ENCODE measurements at regions not wholly inside any gene's neighbourhood (a gene's known extent, or its start where the extent isn't known, plus 50 kb on each side); places are given as distances from the start of the nearest gene placed in this dataset.

- Histone ChIP-seq H3K9me3 (ENCODE audit: insufficient read depth, low read depth) (no peaks in the 10 kb centered on the region), H3K9me2 (ENCODE audit: insufficient read depth) (no peaks in the 10 kb centered on the region; the same call in 1 of the 2 replicates), H4K20me1 (ENCODE audit: insufficient read depth) (no peaks in the 10 kb centered on the region), H2AFZ (no peak overlapping the region), H3K79me2 (ENCODE audit: low read depth) (no peaks in the 10 kb centered on the region), H3F3A (ENCODE audit: insufficient read depth, low read depth) (no peaks in the 10 kb centered on the region), H3K4me3 (no peak overlapping the region), H3K4me2 (no peak overlapping the region), H3K27ac (no peak overlapping the region), H3K36me3 (ENCODE audit: low read depth) (no peaks in the 10 kb centered on the region), H3K4me1 (replicated peaks; ENCODE audit: insufficient read depth) (no peaks in the 10 kb centered on the region), H3K27me3 (ENCODE audit: insufficient read depth, low read depth) (no peaks in the 10 kb centered on the region; the same call in 1 of the 2 replicates)
- TF ChIP-seq EZH2 (IDR thresholded peaks at IDR 0.05; ENCODE audit: low read depth): no peak
- no peak for TF ChIP-seq CTCF (conservative IDR thresholded peaks at IDR 0.05)
- intact Hi-C loops (cut with micrococcal nuclease; ENCODE audit: unreplicated experiment): no loop called here
- no TSS peak for BruUV-seq (replicated peaks)
- ChIA-PET CTCF (no interaction called here), POLR2A (ENCODE audit: unreplicated experiment) (no interaction called here)
- DNase-seq: no peak
Observed at GRCh38 chr2:137829251-137829650, 135.0 kb upstream of the HNMT start.

DNA sequence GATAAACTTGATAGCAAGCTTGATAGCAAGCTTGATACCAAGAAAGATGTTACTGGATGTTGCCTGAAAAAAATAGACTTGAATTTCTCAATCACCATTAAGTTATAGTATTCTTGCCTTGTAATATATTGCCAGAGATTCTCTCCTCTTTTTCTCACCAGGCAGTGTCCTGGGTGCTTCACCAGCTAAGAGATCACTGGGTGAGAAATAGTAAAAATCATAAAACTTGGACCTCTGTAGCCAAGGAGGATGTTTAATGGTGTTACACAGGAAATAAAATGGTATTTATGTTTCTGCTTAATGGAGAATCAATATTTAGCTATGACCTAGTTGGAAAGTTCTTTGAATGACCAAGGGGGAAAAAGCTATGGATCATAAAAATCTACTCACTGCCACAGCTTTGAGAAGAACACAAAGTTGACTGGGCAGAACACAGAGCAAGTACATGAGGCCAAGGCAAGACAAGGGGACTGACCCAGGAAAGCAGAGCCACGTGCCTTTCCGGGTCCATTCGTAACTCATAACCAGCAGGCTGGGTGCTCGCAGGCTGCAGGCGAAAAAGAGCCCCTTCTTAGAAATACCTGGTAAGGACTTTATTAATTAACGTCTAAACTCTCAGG, 129.4 kb upstream of the HNMT start:
- no peak overlapping the region for H3K4me3 ChIP-seq
- no peaks in the 10 kb centered on the region for H3K79me2 ChIP-seq (ENCODE audit: low read depth)
- no peak for TF ChIP-seq EZH2 (IDR thresholded peaks at IDR 0.05; ENCODE audit: low read depth)
- TF ChIP-seq CTCF (conservative IDR thresholded peaks at IDR 0.05): no peak
- H3K36me3 ChIP-seq (ENCODE audit: low read depth): no peaks in the 10 kb centered on the region
- H3F3A ChIP-seq (ENCODE audit: insufficient read depth, low read depth): no peaks in the 10 kb centered on the region
- H2AFZ ChIP-seq: no peak overlapping the region
- H3K27me3 ChIP-seq (ENCODE audit: insufficient read depth, low read depth): no peaks in the 10 kb centered on the region
- H3K27ac ChIP-seq: no peak overlapping the region
- H4K20me1 ChIP-seq (ENCODE audit: insufficient read depth): no peaks in the 10 kb centered on the region
- CTCF ChIA-PET: no interaction called here
- intact Hi-C loops (cut with micrococcal nuclease; ENCODE audit: unreplicated experiment): loop anchor here (5.0 kb wide), 1 partner anchor 1413 kb away; no protein-coding TSS in a partner anchor
- H3K4me1 ChIP-seq (replicated peaks; ENCODE audit: insufficient read depth): no peaks in the 10 kb centered on the region
- no peak overlapping the region for H3K4me2 ChIP-seq
- no peak for DNase-seq
- POLR2A ChIA-PET (ENCODE audit: unreplicated experiment): no interaction called here
- no peaks in the 10 kb centered on the region; the same call in 1 of the 2 replicates for H3K9me2 ChIP-seq (ENCODE audit: insufficient read depth)
- H3K9me3 ChIP-seq (ENCODE audit: insufficient read depth, low read depth): no peaks in the 10 kb centered on the region
- BruUV-seq (replicated peaks): no TSS peak

- H3F3A ChIP-seq (ENCODE audit: insufficient read depth, low read depth): no peaks in the 10 kb centered on the region
- H3K9me2 ChIP-seq (ENCODE audit: insufficient read depth): no peaks in the 10 kb centered on the region
- no peak overlapping the region for H3K4me2 ChIP-seq
- H3K9me3 ChIP-seq (ENCODE audit: insufficient read depth, low read depth): no peaks in the 10 kb centered on the region
- H2AFZ ChIP-seq: no peak overlapping the region
- no peaks in the 10 kb centered on the region for H3K79me2 ChIP-seq (ENCODE audit: low read depth)
- H3K36me3 ChIP-seq (ENCODE audit: low read depth): no peaks in the 10 kb centered on the region
- TF ChIP-seq EZH2 (IDR thresholded peaks at IDR 0.05; ENCODE audit: low read depth): no peak
- no peaks in the 10 kb centered on the region for H3K27me3 ChIP-seq (ENCODE audit: insufficient read depth, low read depth)
- CTCF ChIA-PET: no interaction called here
- intact Hi-C loops (cut with micrococcal nuclease; ENCODE audit: unreplicated experiment): loop anchor here (5.0 kb wide), 1 partner anchor 1414 kb away; no protein-coding TSS in a partner anchor
- no peaks in the 10 kb centered on the region for H3K4me1 ChIP-seq (replicated peaks; ENCODE audit: insufficient read depth)
- no peak overlapping the region for H3K27ac ChIP-seq
- no peak for DNase-seq
- H4K20me1 ChIP-seq (ENCODE audit: insufficient read depth): no peaks in the 10 kb centered on the region
- BruUV-seq (replicated peaks): no TSS peak
- no peak overlapping the region for H3K4me3 ChIP-seq
- POLR2A ChIA-PET (ENCODE audit: unreplicated experiment): no interaction called here
Observed at GRCh38 chr2:137836671-137837070, 127.6 kb upstream of the HNMT start.

DNA sequence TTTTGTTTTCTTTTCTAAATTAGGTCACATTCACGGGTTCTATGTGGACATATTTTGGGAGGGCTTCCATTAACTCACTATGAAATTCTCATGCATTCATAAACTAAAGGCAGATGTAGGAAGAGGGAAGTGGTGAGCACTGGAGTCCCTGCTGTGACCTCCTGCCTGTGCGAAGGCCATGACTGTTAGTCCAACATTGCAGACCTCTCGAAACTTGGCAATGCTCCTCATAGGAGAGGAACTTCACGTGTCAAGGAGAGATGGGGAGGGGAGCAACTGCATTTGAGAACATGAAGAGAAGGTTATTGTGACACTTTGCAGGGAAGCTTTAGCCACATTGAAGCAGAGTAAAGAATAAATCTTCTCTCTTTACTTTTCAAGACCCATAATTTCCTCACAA, 126.4 kb upstream of the HNMT start:
- Histone ChIP-seq H3K27ac (no peak overlapping the region), H3K9me2 (ENCODE audit: insufficient read depth) (no peaks in the 10 kb centered on the region), H3F3A (ENCODE audit: insufficient read depth, low read depth) (no peaks in the 10 kb centered on the region), H3K4me2 (no peak overlapping the region), H2AFZ (no peak overlapping the region), H3K4me3 (no peak overlapping the region), H3K9me3 (ENCODE audit: insufficient read depth, low read depth) (no peaks in the 10 kb centered on the region), H3K36me3 (ENCODE audit: low read depth) (no peaks in the 10 kb centered on the region), H3K79me2 (ENCODE audit: low read depth) (no peaks in the 10 kb centered on the region), H3K27me3 (ENCODE audit: insufficient read depth, low read depth) (no peaks in the 10 kb centered on the region), H4K20me1 (ENCODE audit: insufficient read depth) (no peaks in the 10 kb centered on the region), H3K4me1 (replicated peaks; ENCODE audit: insufficient read depth) (no peaks in the 10 kb centered on the region)
- intact Hi-C loops (cut with micrococcal nuclease; ENCODE audit: unreplicated experiment): loop anchor here (2.0 to 5.0 kb wide), 2 partner anchors 371 to 1416 kb away; no protein-coding TSS in a partner anchor
- POLR2A ChIA-PET (ENCODE audit: unreplicated experiment): no interaction called here
- BruUV-seq (replicated peaks): no TSS peak
- CTCF ChIA-PET: interaction anchor here (0.6 to 0.7 kb wide), 2 partner anchors 21 to 1810 kb away, joined by 5 to 8 read pairs; no protein-coding TSS in a partner anchor
- no peak for DNase-seq
- TF ChIP-seq CTCF (conservative IDR thresholded peaks at IDR 0.05) (no peak), EZH2 (IDR thresholded peaks at IDR 0.05; ENCODE audit: low read depth) (no peak)
